ENCODE measurements at regions not wholly inside any gene's neighbourhood (a gene's known extent, or its start where the extent isn't known, plus 50 kb on each side); places are given as distances from the start of the nearest gene placed in this dataset.

- H2BK5ac ChIP-seq (ENCODE audit: low read depth, low read length, poor library complexity, severe bottlenecking), result no peak overlapping the region
- TF ChIP-seq RAD21 (IDR thresholded peaks at IDR 0.05; ENCODE audit: low read length) (peak; percentile 16; the same call in 1 of the 2 replicates), RFX5 (IDR thresholded peaks at IDR 0.05; ENCODE audit: low read depth, low read length) (no peak)
- no peak overlapping the region for H3K4me2 ChIP-seq (ENCODE audit: low read depth, low read length)
- H4K91ac ChIP-seq (ENCODE audit: insufficient read depth, low read depth, low read length), result no peak overlapping the region
- H3K4me3 ChIP-seq (ENCODE audit: insufficient read depth, low read depth, low read length), result no peak overlapping the region
- ChIA-PET POLR2A (ENCODE audit: unreplicated experiment) (no interaction called here), CTCF (no interaction called here)
- H3K4ac ChIP-seq (ENCODE audit: low read depth, low read length), result no peak overlapping the region
- no peak overlapping the region for H2BK15ac ChIP-seq (ENCODE audit: low read depth, low read length)
- no TSS peak for BruUV-seq (replicated peaks)
- no peak overlapping the region for H3K27ac ChIP-seq (ENCODE audit: insufficient read depth, low read length)
- H2BK120ac ChIP-seq (ENCODE audit: low read depth, low read length), result no peak overlapping the region
- H3K23ac ChIP-seq (ENCODE audit: low read depth, low read length), result no peak overlapping the region
- no peaks in the 10 kb centered on the region for H3K4me1 ChIP-seq (ENCODE audit: control insufficient read depth, insufficient read depth, low read length)
- H3K9me3 ChIP-seq (ENCODE audit: control insufficient read depth, insufficient read depth, low read length), result 0 out of 2 replicates have a peak, but pooled peaks cover 2% of the 10 kb centered on the region
- in situ Hi-C loops (cut with MboI; ENCODE audit: low sequenced_read_pairs) (no loop called here), dilution Hi-C loops (cut with HindIII; ENCODE audit: low sequenced_read_pairs, unreplicated experiment) (no loop called here), intact Hi-C loops (cut with micrococcal nuclease) (no loop called here)
- no peak overlapping the region for H2AK9ac ChIP-seq (replicated peaks; ENCODE audit: low read depth, low read length, poor library complexity)
- no peak overlapping the region for H4K5ac ChIP-seq (ENCODE audit: low read depth, low read length)
- 0 out of 2 replicates have a peak, but pooled peaks have one; percentile 24 for ATAC-seq (ENCODE audit: low read depth)
- no peaks in the 10 kb centered on the region for H3K36me3 ChIP-seq (ENCODE audit: control insufficient read depth, insufficient read depth, low read length)
- no peak overlapping the region for H3K9ac ChIP-seq (ENCODE audit: low read depth, low read length)
- H2AK5ac ChIP-seq (ENCODE audit: low read depth, low read length), result no peak overlapping the region
- H2AFZ ChIP-seq (replicated peaks; ENCODE audit: low read length, poor library complexity), result no peak overlapping the region
- H3K56ac ChIP-seq (ENCODE audit: extremely low read depth, insufficient read depth, low read length), result no peak overlapping the region
- no peak overlapping the region for H3K14ac ChIP-seq (replicated peaks; ENCODE audit: low read depth, low read length)
- peak; percentile 13 for DNase-seq
- no peaks in the 10 kb centered on the region for H4K20me1 ChIP-seq (ENCODE audit: insufficient read depth, low read length)
- H3K27me3 ChIP-seq (ENCODE audit: control insufficient read depth, insufficient read depth, low read length), result no peaks in the 10 kb centered on the region
- no peaks in the 10 kb centered on the region for H3K9me1 ChIP-seq (ENCODE audit: insufficient read depth, low read length)
- no peak overlapping the region for H2BK20ac ChIP-seq (ENCODE audit: low read depth, low read length)
- no peak overlapping the region for H3K18ac ChIP-seq (ENCODE audit: low read depth, low read length)
- H3K79me1 ChIP-seq (ENCODE audit: low read depth in 1 of 2, low read length in 2 of 2), result no peaks in the 10 kb centered on the region
- H4K8ac ChIP-seq (ENCODE audit: low read depth in 2 of 2, low read length in 2 of 2), result no peak overlapping the region
- WGBS, 2 experiments (ENCODE audit: extremely low coverage in 2 of 2, insufficient read length in 1 of 2), result no CpG with 5 or more reads among the region's 2 CpGs
Observed at GRCh38 chr15:35912196-35912595, 366.2 kb upstream of the DPH6 start.

Data from IMR-90 (cell line).